ENCODE measurements at regions not wholly inside any gene's neighbourhood (a gene's known extent, or its start where the extent isn't known, plus 50 kb on each side); places are given as distances from the start of the nearest gene placed in this dataset.
A peak's percentile ranks its signal among the peaks of the same experiment; 100 is the strongest.
"Not testable (repeated sequence)": the region's sequence is repeated elsewhere in the genome, so short reads cannot be mapped to it uniquely, and the experiment has no call there.

GRCh38 chr10:47165711-47166404, 134.1 kb upstream of the GDF10 start:
- Histone ChIP-seq H3K27me3 (no peaks in the 10 kb centered on the region), H3K27ac (peak overlapping the region; percentile 34 to 71 (median 58)), H3K4me1 (peaks cover 0 to 26% (median 21%) of the 10 kb centered on the region in 4 donors), H3K4me3 (peak overlapping the region; percentile 11 to 39 (median 26)), H3K36me3 (no peaks in the 10 kb centered on the region), H3K9me3 (no peaks in the 10 kb centered on the region)
- 25 to 57% methylated on average over 26 of the region's 26 CpGs for WGBS, 2 donors
- intact Hi-C loops (cut with DNase I): no loop called here
- DNase-seq: peak; percentile 91
- TF ChIP-seq POLR2AphosphoS5 (IDR thresholded peaks at IDR 0.05) (peak; percentile 59 to 85 (median 70)), CTCF (IDR thresholded peaks at IDR 0.05) (no peak), EP300 (IDR thresholded peaks at IDR 0.05) (peak in 1 of 4 donors; percentile 35), POLR2A (IDR thresholded peaks at IDR 0.05) (no peak)

GRCh38 chr10:47166405-47166777, 133.6 kb upstream of the GDF10 start:
- H3K9me3 ChIP-seq: no peaks in the 10 kb centered on the region
- H3K4me3 ChIP-seq: peak overlapping the region in 2 of 4 donors; percentile 11 to 37
- no peaks in the 10 kb centered on the region for H3K36me3 ChIP-seq
- WGBS, 2 donors: 89 to 93% methylated on average over 7 of the region's 7 CpGs
- peak overlapping the region; percentile 34 to 71 (median 58) for H3K27ac ChIP-seq
- H3K4me1 ChIP-seq: peaks cover 0 to 26% (median 21%) of the 10 kb centered on the region in 4 donors
- intact Hi-C loops (cut with DNase I): no loop called here
- no peak for TF ChIP-seq POLR2A (IDR thresholded peaks at IDR 0.05)
- TF ChIP-seq EP300 (IDR thresholded peaks at IDR 0.05): no peak
- TF ChIP-seq CTCF (IDR thresholded peaks at IDR 0.05): no peak
- TF ChIP-seq POLR2AphosphoS5 (IDR thresholded peaks at IDR 0.05): no peak
- no peak for DNase-seq
- H3K27me3 ChIP-seq: no peaks in the 10 kb centered on the region

GRCh38 chr10:47166808-47167581, 133.0 kb upstream of the GDF10 start:
- intact Hi-C loops (cut with DNase I); H3K27me3 ChIP-seq; H3K36me3 ChIP-seq; H3K9me3 ChIP-seq; H3K4me3 ChIP-seq: not testable (repeated sequence)
- Histone ChIP-seq H3K27ac (peak overlapping the region; percentile 34 to 71 (median 58)), H3K4me1 (peaks cover 0 to 26% (median 21%) of the 10 kb centered on the region in 4 donors)
- DNase-seq: peak; percentile 84
- peak in 2 of 4 donors; percentile 24 to 44 for TF ChIP-seq POLR2AphosphoS5 (IDR thresholded peaks at IDR 0.05)
- WGBS, 2 donors: 79 to 81% methylated on average over 17 of the region's 17 CpGs

- Histone ChIP-seq H3K9me3 (no peaks in the 10 kb centered on the region), H3K4me3 (no peak overlapping the region), H3K27ac (peak overlapping the region in 2 of 4 donors; percentile 2 to 12), H3K4me1 (peaks cover 0 to 26% (median 21%) of the 10 kb centered on the region in 4 donors), H3K27me3 (no peaks in the 10 kb centered on the region), H3K36me3 (no peaks in the 10 kb centered on the region)
- intact Hi-C loops (cut with DNase I): no loop called here
- 82 to 87% methylated on average over 2 of the region's 2 CpGs for WGBS, 2 donors
- no peak for TF ChIP-seq POLR2A (IDR thresholded peaks at IDR 0.05)
- no peak for TF ChIP-seq EP300 (IDR thresholded peaks at IDR 0.05)
- TF ChIP-seq CTCF (IDR thresholded peaks at IDR 0.05): no peak
- TF ChIP-seq POLR2AphosphoS5 (IDR thresholded peaks at IDR 0.05): no peak
- no peak for DNase-seq
These were observed 132.4 kb upstream of the GDF10 start for GRCh38 chr10:47167591-47167990.

- 70 to 79% methylated on average over 1 of the region's 1 CpG for WGBS, 2 donors
- Histone ChIP-seq H3K4me3 (no peak overlapping the region), H3K27me3 (no peaks in the 10 kb centered on the region), H3K4me1 (peaks cover 0 to 26% (median 21%) of the 10 kb centered on the region in 4 donors), H3K36me3 (no peaks in the 10 kb centered on the region), H3K9me3 (no peaks in the 10 kb centered on the region), H3K27ac (no peak overlapping the region)
- no peak for DNase-seq
- no peak for TF ChIP-seq POLR2A (IDR thresholded peaks at IDR 0.05)
- no peak for TF ChIP-seq POLR2AphosphoS5 (IDR thresholded peaks at IDR 0.05)
- no peak for TF ChIP-seq EP300 (IDR thresholded peaks at IDR 0.05)
- no peak for TF ChIP-seq CTCF (IDR thresholded peaks at IDR 0.05)
- intact Hi-C loops (cut with DNase I): no loop called here
These were observed 130.4 kb upstream of the GDF10 start for GRCh38 chr10:47169581-47169980.

All from sigmoid colon (tissue), 6 donors.